Occipital lobe (tissue), 1 donor: ENCODE measurements at regions not wholly inside any gene's neighbourhood (a gene's known extent, or its start where the extent isn't known, plus 50 kb on each side); places are given as distances from the start of the nearest gene placed in this dataset.
"Not testable (repeated sequence)": the region's sequence is repeated elsewhere in the genome, so short reads cannot be mapped to it uniquely, and the experiment has no call there.

Experiments used
- DNase-seq: peaks from one replicate; lab custom pipeline; 2025; lab: John Stamatoyannopoulos, UW

DNA sequence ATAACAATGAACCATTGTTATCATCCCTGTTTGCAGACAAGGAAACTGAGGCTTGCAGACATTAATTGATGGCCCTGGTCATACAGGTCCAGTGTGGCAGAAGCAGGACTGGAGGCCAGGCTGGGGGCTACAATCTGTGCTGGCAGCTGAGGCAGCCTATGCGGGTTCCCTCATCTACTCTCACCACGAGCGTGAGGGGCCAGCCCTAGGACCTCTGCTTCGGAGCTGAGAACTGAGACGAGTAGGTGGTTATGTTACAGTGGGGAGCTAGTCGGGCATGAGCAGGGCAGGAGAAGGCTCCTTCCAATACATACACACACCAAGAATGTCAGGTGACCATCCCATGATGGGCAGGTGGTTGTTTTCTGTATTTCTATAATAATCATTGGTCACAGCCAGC is 82.2 kb upstream of the ASB18 start:
- DNase-seq, result no peak

DNA sequence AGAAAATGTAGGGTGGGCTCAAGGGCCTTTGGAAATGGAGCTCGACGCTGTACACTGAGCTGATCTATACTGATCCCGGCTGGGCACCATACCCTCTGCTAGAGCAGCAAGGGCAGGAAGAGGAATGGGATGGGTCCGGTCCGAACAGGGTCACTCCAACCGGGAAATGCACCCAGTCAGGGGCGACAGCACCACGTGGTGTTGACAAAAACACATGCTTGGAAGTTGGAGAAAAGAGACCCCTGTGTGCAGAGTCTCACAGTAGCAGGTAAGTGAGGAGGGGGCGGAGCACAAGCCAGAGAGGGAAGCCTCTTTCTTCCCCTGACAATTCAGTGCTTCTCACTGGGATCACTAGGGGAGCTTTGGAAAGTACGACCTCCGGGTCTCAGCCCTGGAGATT is 84.1 kb upstream of the ASB18 start:
- no peak for DNase-seq

DNA sequence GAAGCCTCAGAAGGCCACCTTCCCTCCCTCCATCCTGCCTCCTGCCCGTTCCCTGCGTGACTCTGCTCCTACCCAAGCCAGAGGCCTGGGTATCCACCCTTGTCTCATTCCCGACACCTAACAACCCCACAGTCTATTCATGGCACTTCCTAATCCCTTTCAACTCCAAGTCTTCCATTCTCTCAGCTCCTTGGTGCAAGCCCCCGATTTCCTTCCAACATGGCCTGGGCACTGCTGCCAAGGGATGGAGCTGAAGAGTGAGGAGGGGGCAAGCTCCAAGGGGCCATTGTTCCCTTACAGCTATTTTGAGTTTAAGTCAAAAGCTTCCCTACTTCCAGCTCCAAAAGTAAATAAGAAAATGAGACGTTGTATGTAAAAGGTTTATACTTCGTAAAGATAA is 84.8 kb upstream of the ASB18 start:
- DNase-seq, result no peak

DNA sequence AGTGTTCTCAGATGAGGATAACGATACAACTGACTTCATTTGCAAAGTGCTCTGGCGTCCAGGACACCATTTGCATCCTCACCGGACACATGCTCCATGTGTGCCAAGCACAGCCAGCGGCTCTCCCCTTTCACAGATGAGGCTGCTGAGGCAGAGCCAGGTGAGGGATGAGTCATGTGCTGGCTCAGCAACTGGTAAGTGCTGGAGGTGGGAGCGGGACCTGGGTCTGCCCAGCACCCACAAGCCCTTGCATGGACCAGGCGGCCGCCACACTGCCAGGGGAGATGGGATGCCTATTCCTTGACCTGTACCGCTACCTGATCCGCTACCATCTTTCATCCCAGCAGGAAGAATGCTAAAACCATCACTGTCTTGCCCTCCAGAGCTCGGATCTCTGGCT is 86.2 kb upstream of the ASB18 start:
- DNase-seq, result no peak

- DNase-seq, result no peak
Measured at GRCh38 chr2:236351966-236352525, 87.8 kb upstream of the ASB18 start.

DNA sequence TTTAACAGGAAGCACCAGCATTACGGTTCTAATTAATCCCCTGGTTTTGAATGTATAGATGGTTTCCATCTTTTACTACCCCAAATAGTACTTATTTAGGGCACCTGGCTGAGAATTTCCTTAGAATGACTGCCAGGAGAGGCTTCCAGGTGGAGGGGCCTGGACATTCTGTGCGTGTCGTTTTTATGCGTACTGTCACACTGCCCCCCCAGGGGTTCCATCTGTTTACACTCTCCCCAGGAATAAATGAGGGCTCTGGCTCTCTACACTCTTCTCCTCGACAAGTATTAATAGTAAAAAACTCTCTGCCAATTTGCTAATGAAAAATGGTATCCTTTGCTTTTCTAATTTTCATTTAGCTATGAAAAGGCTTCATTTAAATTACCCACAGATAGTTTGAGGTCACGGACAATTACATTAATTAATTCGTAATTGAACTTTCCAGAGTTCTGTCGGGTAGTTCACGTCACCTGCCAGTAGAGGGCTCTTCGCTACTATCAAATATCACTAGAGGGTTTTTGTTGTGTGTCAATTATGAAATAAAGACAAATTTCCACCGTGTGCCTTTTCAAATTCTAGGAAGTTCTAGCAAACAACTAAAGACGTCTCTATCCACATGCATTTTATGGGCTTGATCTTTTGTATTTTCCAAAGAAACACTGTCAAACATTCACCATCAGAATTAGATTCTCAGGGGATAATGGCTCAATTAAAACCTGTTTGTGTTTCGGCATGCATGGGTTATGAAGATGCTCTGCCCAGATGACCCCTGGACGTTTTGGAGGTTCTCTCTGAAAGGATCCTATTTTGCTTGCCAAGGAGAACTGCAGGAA is 88.8 kb upstream of the ASB18 start:
- DNase-seq, result no peak

DNA sequence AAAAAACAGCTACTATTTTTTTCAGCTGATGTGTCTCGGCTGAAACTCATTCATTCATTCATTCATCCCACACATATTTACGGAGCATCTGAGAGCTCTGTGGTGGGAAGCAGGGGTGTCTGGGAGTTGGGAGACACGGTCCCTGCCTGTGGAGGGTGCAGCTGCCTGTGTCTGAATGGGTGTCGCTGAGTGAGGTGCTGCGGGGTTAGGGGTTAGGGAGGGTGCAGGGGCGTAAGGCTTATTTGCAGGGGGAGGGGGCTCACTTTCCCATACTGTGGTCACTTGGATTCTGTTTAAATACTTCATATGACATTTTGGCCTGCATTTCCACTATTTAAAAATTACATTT is 89.4 kb upstream of the ASB18 start:
- no peak for DNase-seq

GRCh38 chr2:236354056-236354940 is 90.1 kb upstream of the ASB18 start:
- DNase-seq, result no peak

DNA sequence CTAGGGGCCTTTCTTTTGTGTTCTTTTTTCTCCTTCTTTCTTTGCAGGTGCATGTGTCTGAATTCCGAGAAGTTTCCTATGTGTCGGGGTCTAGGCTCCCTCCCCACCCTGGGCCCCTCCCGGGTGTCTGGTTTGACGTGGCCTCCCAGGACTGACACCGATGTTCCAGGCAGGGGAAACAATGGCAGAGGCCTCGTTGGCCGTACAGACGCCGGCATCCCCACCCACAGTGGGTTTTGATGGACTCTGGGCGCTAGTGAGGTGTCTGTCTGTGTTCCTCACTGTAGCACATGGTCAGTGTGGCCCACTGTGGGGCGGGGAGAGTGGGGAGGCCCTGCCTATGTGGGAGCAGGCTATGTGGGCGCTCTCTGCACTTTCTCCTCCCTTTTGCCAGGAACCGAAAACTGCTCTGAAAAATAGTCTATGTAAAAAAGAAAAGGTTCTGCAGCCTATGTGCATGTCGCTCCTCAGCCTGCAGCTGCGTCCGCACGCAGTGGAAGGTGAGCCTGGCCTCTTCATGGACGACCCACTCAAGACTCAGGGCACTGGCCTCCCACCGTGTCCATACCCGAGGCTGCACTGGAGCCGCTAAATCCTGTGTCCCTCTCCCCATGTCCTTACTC is 90.9 kb upstream of the ASB18 start:
- DNase-seq, result no peak

DNA sequence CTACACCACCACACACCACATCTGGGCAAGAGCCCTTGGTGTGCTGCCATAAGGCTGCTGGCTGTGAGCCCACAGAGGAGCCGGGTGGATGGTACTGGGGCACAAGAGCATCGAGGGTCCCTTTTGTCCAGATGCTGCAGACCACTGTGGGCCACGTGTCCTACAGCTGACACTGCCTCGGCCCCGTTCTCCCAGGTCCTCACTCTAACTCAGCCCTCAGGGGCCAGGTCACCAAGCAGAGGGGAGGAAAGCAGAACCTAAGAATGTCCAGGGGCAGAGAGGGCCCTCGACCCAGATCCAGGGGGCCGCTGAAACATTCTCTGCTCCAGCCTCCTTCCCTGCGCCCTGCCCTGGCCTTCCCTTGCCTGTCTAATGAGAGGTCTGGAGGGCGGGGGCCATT is 91.7 kb upstream of the ASB18 start:
- no peak for DNase-seq

- not testable (repeated sequence) for DNase-seq
Measured at GRCh38 chr2:236356321-236356720, 92.1 kb upstream of the ASB18 start.

- DNase-seq, result not testable (repeated sequence)
Measured at GRCh38 chr2:236358482-236358881, 94.3 kb upstream of the ASB18 start.

- no peak for DNase-seq
Measured at GRCh38 chr2:236359426-236360045, 95.3 kb upstream of the ASB18 start.

DNA sequence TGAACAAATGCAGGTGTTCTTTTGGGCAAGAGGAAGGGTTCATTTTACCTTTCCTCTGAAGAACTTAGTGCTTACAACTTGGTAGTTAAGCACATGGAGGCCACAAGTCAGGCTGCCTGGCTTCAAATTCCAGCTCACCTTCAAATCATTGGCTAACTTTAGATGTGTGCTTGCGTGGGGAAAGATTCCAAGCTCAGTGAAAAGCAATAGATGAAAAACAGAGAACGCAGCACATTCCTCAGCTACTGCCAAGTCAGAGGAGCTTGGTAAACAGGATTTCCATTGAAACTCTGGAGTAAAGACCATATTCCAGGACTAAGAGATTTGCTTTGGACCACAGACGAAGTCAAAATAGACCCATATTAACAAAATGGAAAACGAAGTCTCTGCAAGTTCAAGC is 96.3 kb upstream of the ASB18 start:
- no peak for DNase-seq

DNA sequence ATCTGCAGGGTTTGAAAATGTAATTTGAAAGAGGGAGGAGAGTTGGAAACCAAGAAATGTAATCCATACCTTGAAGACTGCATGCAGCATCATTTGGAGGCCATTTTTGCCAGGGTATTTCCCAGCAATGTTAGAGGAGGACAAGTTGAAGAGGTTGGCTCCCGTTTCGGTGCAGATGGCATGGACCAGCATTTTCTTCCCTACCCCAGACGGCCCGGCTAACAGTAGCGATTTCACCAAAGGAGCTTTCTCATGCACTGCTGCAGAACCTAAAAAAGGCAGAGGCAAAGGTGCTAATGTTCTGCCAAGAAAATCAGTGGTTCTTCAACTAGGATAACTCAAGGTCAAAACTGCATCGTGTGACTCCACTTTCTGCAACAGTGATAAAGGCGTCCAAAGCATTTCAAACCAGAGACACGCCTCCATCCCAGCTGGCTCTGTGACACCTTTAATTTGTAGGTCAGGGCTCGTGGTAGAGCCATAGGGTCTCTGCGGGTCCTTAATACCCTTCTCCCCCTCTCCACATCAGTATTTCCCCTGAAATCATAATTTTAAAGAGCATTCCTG is 99.6 kb upstream of the ASB18 start:
- DNase-seq, result no peak

- no peak for DNase-seq
Measured at GRCh38 chr2:236365258-236366048, 101.2 kb upstream of the ASB18 start.

- DNase-seq, result no peak
Measured at GRCh38 chr2:236366049-236366387, 101.8 kb upstream of the ASB18 start.

DNA sequence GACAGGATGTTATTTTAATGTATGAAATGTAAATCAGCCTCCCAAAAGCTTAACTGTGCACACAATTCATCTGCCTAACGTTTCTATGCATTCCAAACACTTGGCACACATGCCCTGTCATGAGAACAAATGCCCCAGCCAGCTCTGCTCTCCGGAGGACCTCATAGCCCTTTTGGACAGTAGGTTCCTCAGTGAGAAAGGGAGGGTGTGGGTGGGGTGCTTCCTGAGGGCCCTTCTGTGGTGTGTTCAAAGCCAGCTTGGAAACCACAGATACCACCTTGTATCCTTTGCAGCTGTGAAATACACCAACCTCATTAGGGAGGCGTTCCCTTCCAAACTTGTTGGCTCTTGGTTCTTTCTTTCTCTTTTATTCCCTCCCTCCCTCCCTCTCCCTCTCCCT is 102.2 kb upstream of the ASB18 start:
- no peak for DNase-seq

DNA sequence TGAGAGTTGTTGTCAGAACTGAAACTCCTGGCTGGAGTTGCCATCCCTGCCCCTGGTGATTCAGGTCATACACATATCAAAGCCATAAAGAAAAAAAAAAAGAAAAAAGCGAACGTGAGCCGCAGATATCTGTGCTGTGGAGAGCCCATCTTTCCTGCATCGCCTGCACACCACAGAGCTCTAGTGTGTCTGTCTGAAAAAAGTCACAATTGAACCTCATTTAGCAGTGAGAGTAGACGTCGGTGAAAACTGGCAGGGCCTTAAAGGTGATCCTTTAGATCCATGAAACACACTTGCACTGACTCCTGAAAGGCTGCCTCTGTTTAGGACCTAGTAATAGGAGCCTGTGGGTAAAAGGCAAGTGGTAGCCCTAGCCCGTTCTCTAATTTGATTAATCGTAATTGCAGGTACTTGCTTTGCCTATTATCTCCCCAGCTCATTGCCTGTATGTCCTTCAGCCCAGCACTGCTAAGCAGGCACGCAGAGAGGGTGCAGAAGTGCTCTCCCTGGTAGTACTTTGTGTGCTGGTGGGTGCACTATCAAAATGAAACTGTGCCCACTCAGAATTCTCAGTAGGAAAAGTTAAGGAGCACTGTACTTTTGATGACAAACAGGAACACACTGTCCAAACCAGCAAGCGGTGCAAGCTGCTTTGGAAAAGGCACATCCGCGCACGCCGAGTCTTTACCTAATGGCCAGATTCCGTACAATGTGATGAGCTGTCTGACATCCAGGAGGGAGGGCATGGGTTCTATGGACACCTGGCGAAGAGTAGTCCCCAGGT is 103.5 kb upstream of the ASB18 start:
- no peak for DNase-seq

- no peak for DNase-seq
Measured at GRCh38 chr2:236369661-236370062, 105.5 kb upstream of the ASB18 start.
